HG02571 (cell line): ENCODE measurements at regions not wholly inside any gene's neighbourhood (a gene's known extent, or its start where the extent isn't known, plus 50 kb on each side); places are given as distances from the start of the nearest gene placed in this dataset.
"Not testable (repeated sequence)": the region's sequence is repeated elsewhere in the genome, so short reads cannot be mapped to it uniquely, and the experiment has no call there.

Experiments
- ATAC-seq: cut with Tn5 transposase; IDR thresholded peaks from one replicate; pipeline ENCODE4 v1.9.1; 2021; ENCODE audit warnings: mild to moderate bottlenecking, moderate library complexity; ENCODE audit not compliant: unreplicated experiment

DNA sequence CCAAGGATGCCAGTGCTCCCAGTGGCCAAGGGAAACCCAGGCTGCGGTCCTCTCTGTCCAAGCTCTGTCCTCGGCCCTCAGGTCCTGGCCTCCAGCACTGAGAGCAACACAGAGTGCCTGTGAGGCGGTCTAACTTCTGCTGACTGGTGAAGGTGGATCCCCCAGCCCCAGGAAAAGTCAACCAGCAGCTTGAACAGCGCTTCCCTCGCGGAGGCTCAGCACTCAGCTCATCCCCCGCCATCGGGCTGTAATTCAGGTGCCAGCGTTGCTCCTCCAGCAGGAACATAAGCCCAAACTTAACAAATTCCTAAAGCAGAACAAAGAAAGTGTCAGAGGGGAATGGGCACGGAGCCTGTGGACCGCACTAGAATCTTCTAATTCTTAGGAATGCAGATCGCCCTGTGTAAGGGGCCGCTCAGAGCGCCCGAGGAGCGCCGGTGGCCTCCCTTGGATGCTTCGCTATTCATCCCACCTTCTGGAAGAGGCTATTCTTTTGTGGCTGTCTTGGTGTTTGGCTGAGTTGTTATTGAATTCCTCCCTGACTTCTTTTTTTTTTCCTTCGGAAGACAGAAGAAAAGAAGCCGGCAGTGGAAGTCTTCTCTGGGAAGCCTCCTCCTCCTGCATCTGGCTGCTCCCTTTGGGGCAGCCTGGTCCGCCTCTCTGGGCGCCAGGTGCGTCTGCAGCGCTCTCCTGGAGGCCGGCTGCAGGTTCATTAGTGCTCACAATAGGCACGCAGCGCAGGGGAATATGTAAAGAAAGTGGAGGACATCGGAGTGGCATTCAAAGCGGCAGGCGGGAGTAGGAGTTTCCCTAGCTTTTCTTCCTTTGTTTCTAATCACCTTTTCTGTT, 905.6 kb downstream of the TSN start:
- no peak for ATAC-seq

DNA sequence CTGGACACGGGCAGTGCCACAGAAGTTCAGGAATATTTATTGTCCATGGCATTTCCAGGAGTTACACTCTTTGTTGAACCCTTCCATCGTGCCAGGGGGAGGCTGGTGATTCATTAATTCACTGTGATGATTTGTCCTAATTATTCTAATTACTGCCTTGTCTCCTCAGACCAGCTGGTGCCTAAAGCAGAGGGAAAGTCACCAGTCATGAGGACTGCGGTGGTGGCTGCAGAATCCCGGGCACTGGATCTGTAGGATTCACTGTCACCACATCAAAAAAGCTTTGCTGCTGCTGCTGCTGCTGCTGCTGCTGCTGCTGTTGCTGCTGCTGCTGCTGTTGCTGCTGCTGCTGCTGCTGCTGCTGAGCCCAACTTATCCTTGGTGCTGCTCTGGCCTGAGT, 908.2 kb downstream of the TSN start:
- ATAC-seq = no peak

DNA sequence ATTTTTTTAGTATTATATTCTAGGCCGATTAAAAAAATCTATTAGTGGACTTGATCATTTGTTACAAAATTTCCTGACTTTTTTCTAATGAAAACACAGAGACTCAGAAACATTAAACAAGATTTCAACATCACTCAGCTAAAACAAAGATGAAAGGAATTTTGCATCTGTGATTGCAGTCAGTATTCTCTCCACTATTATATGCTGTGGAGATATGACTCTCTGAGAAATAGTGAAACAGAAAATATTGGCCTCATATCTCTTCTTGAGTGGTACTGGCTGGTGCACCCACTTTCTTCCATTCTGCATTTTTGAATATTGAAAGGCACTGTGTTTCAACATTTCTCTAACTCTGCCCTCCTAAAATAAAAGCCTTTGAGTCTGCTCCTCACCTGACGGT, 914.2 kb downstream of the TSN start:
- ATAC-seq = no peak

DNA sequence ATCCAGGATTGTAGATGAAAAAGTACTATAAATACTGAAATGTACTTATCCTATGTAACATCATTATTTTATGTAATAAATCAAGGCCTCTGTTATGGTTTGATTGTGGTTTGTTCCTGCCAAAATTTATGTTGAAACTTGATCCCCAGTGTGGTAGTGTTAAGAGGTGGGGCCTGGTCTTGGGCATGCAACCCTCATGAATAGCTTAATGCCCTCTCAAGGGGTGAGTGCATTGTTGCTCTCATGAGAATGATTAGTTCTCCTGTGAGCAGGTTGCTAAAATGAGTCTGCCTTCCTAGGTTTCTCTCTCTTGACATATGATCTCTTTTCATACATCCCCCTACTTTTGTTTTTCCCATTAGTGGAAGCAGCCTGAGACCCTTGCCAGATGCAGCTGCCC, 915.4 kb downstream of the TSN start:
- no peak for ATAC-seq

DNA sequence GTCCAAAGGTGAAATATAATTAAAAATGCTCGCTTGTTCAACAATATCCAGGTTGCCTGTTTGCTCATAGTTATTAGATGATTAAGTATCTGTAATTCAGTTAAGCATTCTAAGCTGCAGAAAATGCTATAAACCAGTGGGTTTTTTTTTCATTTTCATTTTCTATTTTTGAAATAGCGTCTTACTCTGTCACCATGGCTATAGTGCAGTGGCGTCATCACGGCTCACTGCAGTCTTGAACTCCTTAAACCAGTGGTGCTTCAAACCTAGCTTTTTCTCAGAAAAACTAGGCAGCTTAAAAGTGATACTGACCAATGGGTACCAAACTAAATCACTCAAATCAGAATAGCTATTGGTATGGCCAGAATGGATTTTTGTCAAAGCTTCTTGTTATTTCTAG, 925.2 kb downstream of the TSN start:
- no peak for ATAC-seq

DNA sequence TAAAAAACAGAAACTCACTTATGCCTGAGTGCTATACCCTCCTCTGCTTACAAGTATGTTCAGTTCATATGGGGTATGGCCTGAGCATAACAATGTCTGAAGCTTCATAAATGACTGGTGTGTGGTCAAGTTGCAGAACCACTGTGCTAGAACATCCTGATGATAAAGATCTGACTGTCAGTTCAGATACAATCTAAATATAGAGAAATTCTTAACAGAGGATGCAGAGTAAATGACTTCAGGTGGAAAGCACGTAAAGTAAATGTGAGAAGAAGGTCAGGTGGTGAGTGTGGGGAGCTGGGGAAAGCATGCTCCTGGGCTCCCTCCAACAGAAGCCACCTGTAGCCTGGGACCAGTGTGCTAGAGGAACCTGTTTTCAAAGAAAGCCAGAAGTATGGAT, 926.2 kb downstream of the TSN start:
- ATAC-seq = no peak

DNA sequence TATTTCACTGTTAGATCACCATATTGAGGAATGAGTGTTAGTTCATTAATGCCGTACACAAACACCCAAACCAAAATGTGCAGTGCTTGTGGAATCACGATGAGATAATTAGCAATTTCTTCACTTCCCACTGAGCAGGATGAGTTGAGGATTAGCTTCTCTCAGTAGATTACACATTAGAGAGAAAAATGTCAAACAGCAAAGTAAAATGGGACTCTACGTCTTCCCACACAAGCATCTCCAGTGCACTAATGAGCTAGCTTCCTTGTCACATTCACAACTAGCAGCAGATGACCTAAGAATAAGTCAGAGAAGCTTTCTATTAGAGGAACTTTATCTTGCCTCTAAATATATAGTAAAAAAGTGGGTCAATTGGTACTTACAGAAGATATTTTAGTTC, 926.9 kb downstream of the TSN start:
- ATAC-seq = no peak

DNA sequence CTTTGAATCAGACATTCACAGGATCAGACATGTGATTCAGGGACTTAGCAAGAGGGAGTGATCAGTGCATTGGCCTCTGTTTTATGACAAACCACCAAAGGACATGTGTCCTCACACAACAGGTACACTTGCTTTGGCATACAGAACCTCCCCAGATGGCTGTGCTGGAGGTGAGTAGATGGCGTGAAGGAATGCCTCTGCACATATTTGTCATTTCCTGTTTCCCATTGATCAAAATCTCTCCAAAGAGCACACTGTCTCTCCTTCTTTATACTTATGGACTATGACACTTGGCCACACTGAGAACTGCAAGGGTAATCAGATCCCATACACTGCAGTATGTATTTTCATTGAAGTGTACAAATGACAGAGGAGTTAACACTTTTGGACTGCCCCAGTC, 927.6 kb downstream of the TSN start:
- ATAC-seq = no peak

DNA sequence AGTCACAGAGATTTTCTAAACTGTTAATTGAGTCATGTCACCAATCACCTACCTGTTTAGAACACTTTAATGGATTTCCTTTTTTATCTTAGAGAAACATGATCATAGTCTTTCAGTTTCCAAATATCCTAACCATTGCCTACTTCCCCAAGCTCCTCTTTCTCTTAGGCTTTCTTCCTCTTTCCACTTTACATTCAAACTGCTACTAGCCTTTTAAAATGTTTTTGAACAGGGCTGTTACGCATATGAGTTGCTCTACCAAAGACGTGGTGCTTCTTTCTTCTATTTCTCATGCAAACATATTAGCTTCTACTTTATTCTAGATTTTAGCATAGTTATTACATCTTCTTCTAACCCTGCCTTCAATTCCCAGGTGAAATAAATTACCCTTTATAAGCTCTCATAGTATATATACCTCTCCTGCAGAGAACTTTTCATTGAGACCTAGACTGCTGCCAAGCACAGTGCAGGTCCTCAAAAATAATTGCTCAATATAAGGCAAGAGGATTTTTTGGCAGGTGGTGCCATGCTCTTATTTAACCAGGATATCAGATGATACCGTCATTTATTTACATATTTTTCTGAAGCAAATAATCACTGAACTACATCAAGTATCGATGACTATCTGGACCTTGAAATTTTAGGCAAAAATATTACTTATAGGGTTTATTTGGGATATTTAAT, 937.1 kb downstream of the TSN start:
- no peak for ATAC-seq

DNA sequence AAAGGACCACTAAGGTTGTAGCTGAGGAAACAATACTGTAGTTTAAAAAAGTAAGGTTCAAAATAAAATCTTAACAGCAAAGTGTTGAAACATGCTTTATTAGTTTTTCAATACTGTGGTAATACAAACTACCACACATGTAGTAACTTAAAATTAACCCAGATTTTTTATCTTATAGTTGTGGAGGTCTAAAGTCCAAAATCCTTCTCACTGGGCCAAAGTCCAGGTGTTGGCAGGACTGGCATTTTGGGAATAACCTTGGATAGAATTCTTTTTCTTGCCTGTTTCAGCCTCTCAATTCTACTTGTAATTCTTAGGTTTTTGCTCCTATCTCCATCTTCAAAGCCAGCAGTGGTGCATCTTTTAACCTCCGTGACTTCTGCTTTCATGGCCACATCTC, 942.0 kb downstream of the TSN start:
- no peak for ATAC-seq

DNA sequence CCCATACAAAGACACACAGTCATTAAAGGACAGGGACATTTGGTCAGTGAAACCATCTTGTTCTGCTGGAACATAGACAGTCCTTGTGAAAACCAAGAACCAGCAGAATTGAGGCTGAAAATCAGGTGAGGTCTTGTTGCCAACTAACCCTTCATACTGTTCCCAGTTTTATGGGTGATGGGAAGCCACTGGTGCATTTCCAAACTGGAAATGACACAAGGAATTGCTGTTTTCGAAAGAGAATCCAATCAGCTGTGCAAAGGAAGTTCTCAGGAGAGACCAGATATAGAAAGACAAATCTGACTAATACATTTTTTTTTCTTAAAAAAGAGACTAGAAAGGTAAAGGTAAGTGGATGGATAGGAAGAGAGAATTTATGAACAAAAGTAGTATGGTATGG, 948.2 kb downstream of the TSN start:
- ATAC-seq = no peak

DNA sequence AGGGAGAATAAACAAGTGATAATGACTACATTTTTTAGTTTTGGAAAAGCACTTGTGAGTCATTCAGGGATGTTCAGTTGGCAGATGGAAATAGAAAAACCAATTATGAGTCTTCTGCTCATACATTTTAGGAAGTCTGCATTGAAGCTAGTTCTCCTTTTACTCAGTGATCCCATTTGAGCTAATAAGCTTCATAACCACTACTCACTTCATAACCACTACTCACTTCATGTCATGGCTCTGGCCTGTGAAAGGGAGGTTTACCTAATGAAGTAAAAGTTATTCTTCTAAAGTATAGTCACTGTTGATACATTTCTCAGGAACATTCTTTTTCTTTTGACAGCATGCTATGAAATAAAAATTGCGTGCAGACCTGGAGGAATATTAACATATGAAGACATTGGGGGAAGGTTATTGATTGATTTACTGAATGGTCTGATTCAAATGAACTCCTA, 948.7 kb downstream of the TSN start:
- ATAC-seq = peak; percentile 48

DNA sequence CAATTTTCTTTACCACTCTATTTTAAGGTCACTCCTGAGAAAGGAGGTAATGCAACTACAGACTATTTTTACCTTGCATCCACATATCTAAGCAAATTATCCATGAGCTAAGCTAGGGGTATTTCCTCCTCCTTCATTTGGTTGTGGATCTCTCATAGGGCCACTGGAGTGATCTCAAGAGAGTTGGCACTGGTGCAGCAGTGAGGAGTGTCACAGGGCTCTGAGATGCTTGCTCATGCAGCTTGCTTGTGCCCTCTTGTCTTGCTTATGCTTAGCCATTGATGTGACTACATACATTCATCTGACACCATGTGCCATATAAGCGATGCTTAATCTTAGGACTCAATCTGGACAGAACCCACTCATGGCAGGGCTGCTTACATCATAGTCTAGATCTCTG, 950.3 kb downstream of the TSN start:
- ATAC-seq = no peak

DNA sequence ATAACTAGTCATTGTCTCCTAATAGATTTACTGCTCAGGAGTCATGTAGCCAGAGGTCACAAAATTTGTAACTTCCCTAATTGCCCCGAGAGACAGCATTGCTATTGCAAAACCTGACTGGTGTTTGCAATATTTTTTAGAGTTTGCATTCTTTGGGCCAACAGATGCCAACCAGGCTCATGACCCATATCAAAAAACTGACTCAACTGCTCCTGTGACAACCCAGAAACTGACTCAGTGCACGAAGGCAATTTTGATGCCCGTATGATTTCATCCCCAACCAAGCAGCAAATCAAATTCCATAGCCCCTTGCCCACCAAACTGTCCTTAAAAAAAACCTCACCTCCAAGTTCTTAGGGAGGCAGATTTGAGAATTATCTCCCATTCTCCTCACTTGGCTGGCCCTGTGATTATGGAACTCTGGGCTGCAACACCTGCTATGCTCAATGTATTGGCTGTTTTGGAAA, 951.3 kb downstream of the TSN start:
- ATAC-seq = no peak

DNA sequence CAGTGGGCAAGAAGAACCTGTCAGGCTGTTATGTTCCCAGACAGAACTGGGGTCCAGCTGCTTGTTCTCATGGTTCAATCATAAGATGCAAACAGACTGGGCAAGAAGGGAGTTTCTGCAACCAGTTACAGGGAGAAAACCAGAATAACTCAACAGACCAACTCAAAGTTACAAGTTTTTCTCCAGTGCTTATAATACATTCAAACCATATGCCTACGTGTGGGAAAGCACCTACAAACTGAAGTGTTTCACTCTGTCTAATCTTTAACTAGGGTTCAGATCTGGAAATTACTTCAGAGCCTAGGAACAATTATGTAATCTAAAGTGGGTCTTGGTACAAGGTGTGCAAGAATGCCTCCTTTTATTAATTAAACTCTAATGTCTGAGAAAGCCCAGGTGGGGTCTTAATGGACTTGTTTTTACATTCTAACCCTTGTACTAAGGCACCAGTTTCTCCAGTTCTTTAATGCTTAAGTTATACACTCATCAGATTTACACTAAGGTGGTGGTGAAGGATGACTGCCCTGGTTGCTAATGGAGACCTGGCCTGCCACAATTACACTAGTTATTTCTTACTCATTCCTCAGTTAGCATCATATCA, 951.9 kb downstream of the TSN start:
- peak; percentile 57 for ATAC-seq

DNA sequence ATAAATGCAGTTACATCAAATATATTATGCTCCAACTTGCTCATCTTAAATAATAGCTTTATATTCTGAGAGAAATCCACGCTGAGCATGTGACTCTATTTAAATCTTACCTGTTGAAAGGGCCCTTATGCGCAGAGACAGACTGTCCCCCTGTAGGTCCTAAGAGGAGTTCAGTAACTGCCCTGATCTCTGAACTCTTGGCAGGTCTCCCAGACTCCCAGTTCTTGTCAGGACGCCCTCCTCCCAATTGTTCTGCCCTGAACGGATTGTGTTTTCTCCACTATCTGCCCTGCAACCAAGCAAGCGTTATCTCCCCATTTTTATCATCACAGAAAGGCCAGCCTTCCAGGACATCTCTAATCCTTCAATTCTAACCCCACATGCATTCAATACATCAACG, 954.6 kb downstream of the TSN start:
- ATAC-seq = no peak

DNA sequence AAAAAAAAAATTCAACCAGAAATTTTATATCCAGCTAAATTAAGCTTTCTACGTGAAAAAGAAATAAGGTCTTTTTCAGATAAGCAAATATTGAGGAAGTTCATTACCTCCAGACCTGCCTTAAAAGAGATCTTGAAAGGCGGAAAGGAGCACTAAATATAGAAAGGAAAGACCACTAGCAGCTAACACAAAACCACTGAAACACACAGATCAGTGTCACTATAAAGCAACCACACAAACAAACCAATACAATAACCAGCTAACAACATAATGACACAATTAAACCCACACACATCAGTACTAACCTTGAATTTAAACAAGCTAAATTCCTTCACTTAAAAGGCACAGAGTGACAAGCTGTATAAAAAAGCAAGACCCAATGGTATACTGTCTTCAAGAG, 958.3 kb downstream of the TSN start:
- ATAC-seq = no peak

DNA sequence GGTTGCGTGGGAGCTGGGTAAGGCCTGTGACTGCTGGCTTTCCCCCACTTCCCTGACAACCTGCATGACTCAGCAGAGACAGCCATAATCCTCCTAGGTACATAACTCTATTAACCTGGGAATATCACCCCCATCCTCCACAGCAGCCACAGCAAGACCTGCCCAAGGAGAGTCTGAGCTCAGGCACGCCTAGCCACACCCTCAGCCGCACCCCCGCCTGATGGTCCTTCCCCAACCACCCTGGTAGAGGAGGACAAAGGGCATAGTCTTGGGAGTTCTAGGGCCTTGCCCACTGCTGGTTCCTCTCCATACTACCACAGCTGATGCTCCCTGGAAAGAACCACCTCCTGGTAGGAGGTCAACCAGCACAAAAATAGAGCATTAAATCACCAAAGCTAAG, 965.4 kb downstream of the TSN start:
- not testable (repeated sequence) for ATAC-seq

DNA sequence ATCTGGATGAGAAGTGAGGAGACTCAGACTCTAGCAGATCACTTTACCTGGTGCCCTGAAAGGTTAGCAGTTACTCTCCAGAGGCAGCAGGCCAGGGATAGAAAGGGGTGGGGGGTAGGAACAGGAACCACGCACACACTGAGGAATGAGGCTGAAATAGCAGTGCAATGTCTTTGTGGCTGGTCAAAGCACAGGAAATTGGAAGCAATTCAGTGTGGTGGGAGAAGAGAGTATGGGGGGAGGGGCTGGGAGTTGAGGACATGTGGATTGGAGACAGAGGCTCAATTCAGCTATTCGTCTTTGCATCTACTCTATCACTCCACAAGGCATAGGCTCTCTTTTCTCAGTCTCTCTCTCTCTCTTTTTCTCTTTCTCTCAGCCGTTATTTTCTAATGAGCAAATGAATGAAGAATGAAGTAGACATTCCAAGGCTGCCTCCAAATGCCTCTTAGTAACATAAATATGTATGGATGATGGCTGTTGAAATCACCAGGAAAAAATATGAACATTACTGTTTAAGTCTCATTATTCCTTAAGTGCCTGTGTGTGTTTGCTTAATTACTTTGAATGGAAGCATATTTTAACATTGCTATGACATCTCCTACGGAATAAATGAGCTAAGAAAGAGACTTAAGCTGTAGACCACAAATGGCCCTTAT, 979.4 kb downstream of the TSN start:
- no peak for ATAC-seq

DNA sequence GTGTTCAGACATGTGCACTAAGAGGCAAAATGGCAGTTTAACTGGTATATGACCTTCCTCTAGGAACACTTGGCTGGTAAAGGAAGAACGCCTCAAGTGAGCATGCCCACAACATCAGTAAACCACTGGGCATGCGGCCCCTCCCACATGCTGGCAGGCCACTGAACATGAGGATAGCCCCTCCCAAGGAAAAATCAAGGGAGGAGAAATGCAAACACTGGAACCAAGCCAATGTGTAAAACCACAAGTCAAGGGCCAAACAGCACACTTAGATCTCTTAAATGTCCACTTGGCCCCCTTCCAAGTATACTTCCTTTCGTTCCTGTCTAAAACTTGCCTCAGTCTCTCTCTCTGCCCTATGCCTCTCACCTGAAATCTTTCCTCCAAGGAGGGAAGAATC, 980.8 kb downstream of the TSN start:
- no peak for ATAC-seq

DNA sequence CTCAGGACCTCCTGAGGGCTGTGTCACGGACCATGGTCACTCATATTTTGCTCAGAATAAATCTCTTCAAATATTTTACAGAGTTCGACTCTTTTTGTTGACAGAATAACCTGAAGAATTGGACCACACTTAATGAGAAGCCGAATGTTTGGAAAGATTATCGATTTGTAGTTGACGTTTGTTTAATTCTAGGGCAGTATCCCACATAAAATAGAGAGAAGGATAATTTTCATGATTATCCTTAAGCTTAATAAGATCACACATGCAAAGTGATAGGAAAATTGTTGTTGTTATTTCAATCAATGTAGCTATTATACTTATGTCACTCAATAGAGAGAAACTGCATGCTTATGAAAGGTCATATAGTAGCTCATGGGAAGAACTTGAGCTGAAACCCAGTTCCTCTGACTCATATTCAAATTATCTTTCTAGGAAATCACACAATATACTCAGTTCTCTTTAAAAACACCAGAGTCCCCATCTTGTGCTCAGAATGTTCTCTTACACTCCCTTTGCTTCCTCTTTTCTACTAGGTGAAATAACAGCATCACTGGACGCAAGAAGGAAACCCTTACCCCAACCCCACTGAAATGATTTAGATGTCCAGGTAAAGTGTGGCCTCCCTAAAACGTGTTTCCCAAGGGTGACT, 982.1 kb downstream of the TSN start:
- ATAC-seq = peak; percentile 76
